ENCODE measurements at regions not wholly inside any gene's neighbourhood (a gene's known extent, or its start where the extent isn't known, plus 50 kb on each side); places are given as distances from the start of the nearest gene placed in this dataset.
"Not testable (repeated sequence)": the region's sequence is repeated elsewhere in the genome, so short reads cannot be mapped to it uniquely, and the experiment has no call there.

GRCh38 chr10:29714096-29714874, 79.5 kb upstream of the SVIL start:
- DNase-seq, result no peak

GRCh38 chr10:29713450-29713849, 78.7 kb upstream of the SVIL start:
- no peak for DNase-seq

GRCh38 chr10:29712108-29712507, 77.3 kb upstream of the SVIL start:
- no peak for DNase-seq

- DNase-seq, result no peak
These were observed 75.4 kb upstream of the SVIL start for GRCh38 chr10:29710128-29710527.

GRCh38 chr10:29709484-29710002, 74.8 kb upstream of the SVIL start:
- no peak for DNase-seq

GRCh38 chr10:29703271-29703670, 68.5 kb upstream of the SVIL start:
- DNase-seq, result no peak

GRCh38 chr10:29702273-29703164, 67.7 kb upstream of the SVIL start:
- no peak for DNase-seq

GRCh38 chr10:29701306-29701705, 66.5 kb upstream of the SVIL start:
- peak; percentile 62 for DNase-seq

GRCh38 chr10:29699621-29700020, 64.8 kb upstream of the SVIL start:
- no peak for DNase-seq

GRCh38 chr10:29698773-29699490, 64.2 kb upstream of the SVIL start:
- no peak for DNase-seq

- DNase-seq, result not testable (repeated sequence)
These were observed 61.8 kb upstream of the SVIL start for GRCh38 chr10:29696581-29696980.

GRCh38 chr10:29694121-29694520, 59.4 kb upstream of the SVIL start:
- no peak for DNase-seq

GRCh38 chr10:29692121-29692539, 57.4 kb upstream of the SVIL start:
- no peak for DNase-seq

GRCh38 chr10:29691564-29692072, 56.8 kb upstream of the SVIL start:
- DNase-seq, result no peak

- peak; percentile 77 for DNase-seq
These were observed 54.2 kb upstream of the SVIL start for GRCh38 chr10:29689001-29689400.

- DNase-seq, result peak; percentile 21
These were observed 53.5 kb upstream of the SVIL start for GRCh38 chr10:29688230-29688661.

GRCh38 chr10:29687421-29688164, 52.8 kb upstream of the SVIL start:
- peak; percentile 82 for DNase-seq

- DNase-seq, result no peak
These were observed 50.7 kb upstream of the SVIL start for GRCh38 chr10:29685506-29685905.

Measured in suppressor macrophage treated with lipopolysaccharide for 4 hours (primary cell).